ENCODE measurements at regions not wholly inside any gene's neighbourhood (a gene's known extent, or its start where the extent isn't known, plus 50 kb on each side); places are given as distances from the start of the nearest gene placed in this dataset.

- no peak for FAIRE-seq
- H3K27me3 ChIP-seq (ENCODE audit: control insufficient read depth, insufficient read depth, low read length), result no peaks in the 10 kb centered on the region
- no peak overlapping the region for H3K4me3 ChIP-seq (ENCODE audit: low read depth, low read length)
- TF ChIP-seq, protein P1, sequence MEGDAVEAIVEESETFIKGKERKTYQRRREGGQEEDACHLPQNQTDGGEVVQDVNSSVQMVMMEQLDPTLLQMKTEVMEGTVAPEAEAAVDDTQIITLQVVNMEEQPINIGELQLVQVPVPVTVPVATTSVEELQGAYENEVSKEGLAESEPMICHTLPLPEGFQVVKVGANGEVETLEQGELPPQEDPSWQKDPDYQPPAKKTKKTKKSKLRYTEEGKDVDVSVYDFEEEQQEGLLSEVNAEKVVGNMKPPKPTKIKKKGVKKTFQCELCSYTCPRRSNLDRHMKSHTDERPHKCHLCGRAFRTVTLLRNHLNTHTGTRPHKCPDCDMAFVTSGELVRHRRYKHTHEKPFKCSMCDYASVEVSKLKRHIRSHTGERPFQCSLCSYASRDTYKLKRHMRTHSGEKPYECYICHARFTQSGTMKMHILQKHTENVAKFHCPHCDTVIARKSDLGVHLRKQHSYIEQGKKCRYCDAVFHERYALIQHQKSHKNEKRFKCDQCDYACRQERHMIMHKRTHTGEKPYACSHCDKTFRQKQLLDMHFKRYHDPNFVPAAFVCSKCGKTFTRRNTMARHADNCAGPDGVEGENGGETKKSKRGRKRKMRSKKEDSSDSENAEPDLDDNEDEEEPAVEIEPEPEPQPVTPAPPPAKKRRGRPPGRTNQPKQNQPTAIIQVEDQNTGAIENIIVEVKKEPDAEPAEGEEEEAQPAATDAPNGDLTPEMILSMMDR (IDR thresholded peaks at IDR 0.05; ENCODE audit: insufficient read depth, low read length, severe bottlenecking), result no peak
- no peaks in the 10 kb centered on the region for H3K36me3 ChIP-seq (ENCODE audit: control insufficient read depth, insufficient read depth, low read length)
- DNase-seq (ENCODE audit: low read depth), result peak; percentile 26
Measured at GRCh38 chr10:52409195-52409594, 95.1 kb downstream of the DKK1 start.

- H3K27me3 ChIP-seq (ENCODE audit: control insufficient read depth, insufficient read depth, low read length), result no peaks in the 10 kb centered on the region
- no peak overlapping the region for H3K4me3 ChIP-seq (ENCODE audit: low read depth, low read length)
- FAIRE-seq (no peak), DNase-seq (ENCODE audit: low read depth) (peak; percentile 22)
- no peaks in the 10 kb centered on the region for H3K36me3 ChIP-seq (ENCODE audit: control insufficient read depth, insufficient read depth, low read length)
- TF ChIP-seq, protein P1 (IDR thresholded peaks at IDR 0.05; ENCODE audit: insufficient read depth, low read length, severe bottlenecking), result no peak
Measured at GRCh38 chr10:52409928-52410327, 95.8 kb downstream of the DKK1 start.

GRCh38 chr10:52410916-52411315, 96.8 kb downstream of the DKK1 start:
- no peaks in the 10 kb centered on the region for H3K27me3 ChIP-seq (ENCODE audit: control insufficient read depth, insufficient read depth, low read length)
- no peak for DNase-seq (ENCODE audit: low read depth)
- FAIRE-seq, result no peak
- TF ChIP-seq, protein P1 (IDR thresholded peaks at IDR 0.05; ENCODE audit: insufficient read depth, low read length, severe bottlenecking), result no peak
- H3K36me3 ChIP-seq (ENCODE audit: control insufficient read depth, insufficient read depth, low read length), result no peaks in the 10 kb centered on the region
- no peak overlapping the region for H3K4me3 ChIP-seq (ENCODE audit: low read depth, low read length)

DNA sequence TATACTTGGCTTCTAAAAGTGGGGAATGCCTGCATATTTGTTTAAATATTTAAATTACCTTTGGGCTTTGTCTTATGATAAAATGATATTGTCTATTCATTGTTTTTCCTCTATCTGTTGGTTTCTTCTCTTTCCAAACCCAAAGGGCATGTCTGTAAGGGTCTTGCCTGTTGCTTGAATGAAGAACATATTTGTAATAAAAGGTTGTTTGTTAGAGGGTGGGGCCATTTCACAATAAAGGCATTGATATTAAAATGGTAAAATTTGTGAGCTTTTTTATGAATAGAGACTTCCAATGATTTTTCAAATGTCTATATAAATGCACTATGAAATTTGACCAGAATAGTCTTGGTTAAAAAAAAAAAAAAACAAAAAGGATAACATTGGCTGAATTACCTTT, 105.2 kb downstream of the DKK1 start:
- FAIRE-seq, result no peak
- H3K4me3 ChIP-seq (ENCODE audit: low read depth, low read length), result no peak overlapping the region
- no peak for DNase-seq (ENCODE audit: low read depth)
- H3K36me3 ChIP-seq (ENCODE audit: control insufficient read depth, insufficient read depth, low read length), result no peaks in the 10 kb centered on the region
- no peaks in the 10 kb centered on the region for H3K27me3 ChIP-seq (ENCODE audit: control insufficient read depth, insufficient read depth, low read length)
- TF ChIP-seq, protein P1 (IDR thresholded peaks at IDR 0.05; ENCODE audit: insufficient read depth, low read length, severe bottlenecking), result no peak

GRCh38 chr10:52420656-52421055, 106.6 kb downstream of the DKK1 start:
- no peak for FAIRE-seq

GRCh38 chr10:52423369-52423768, 109.3 kb downstream of the DKK1 start:
- no peaks in the 10 kb centered on the region for H3K36me3 ChIP-seq (ENCODE audit: control insufficient read depth, insufficient read depth, low read length)
- FAIRE-seq, result no peak
- TF ChIP-seq, protein P1 (IDR thresholded peaks at IDR 0.05; ENCODE audit: insufficient read depth, low read length, severe bottlenecking), result no peak

More at GRCh38 chr10:52420656-52421055, 106.6 kb downstream of the DKK1 start:
- no peaks in the 10 kb centered on the region for H3K27me3 ChIP-seq (ENCODE audit: control insufficient read depth, insufficient read depth, low read length)
- DNase-seq (ENCODE audit: low read depth), result no peak
- TF ChIP-seq, protein P1 (IDR thresholded peaks at IDR 0.05; ENCODE audit: insufficient read depth, low read length, severe bottlenecking), result no peak
- H3K4me3 ChIP-seq (ENCODE audit: low read depth, low read length), result no peak overlapping the region
- no peaks in the 10 kb centered on the region for H3K36me3 ChIP-seq (ENCODE audit: control insufficient read depth, insufficient read depth, low read length)

More at GRCh38 chr10:52423369-52423768, 109.3 kb downstream of the DKK1 start:
- Histone ChIP-seq H3K4me3 (ENCODE audit: low read depth, low read length) (no peak overlapping the region), H3K27me3 (ENCODE audit: control insufficient read depth, insufficient read depth, low read length) (no peaks in the 10 kb centered on the region)
- DNase-seq (ENCODE audit: low read depth), result peak; percentile 68

Data from bronchial epithelial cell (primary cell).